DMS 273 (cell line): ENCODE measurements at regions not wholly inside any gene's neighbourhood (a gene's known extent, or its start where the extent isn't known, plus 50 kb on each side); places are given as distances from the start of the nearest gene placed in this dataset.
"Not testable (repeated sequence)": the region's sequence is repeated elsewhere in the genome, so short reads cannot be mapped to it uniquely, and the experiment has no call there.

ENCODE experiments used
- DNase-seq: peaks from one replicate; lab custom pipeline; 2025; ENCODE audit not compliant: unreplicated experiment; lab: John Stamatoyannopoulos, UW

GRCh38 chr16:75983296-75983695 lies 257.0 kb upstream of the CPHXL start:
- DNase-seq: no peak

- no peak for DNase-seq
Measured at GRCh38 chr16:75983741-75984381, 257.6 kb upstream of the CPHXL start.

- no peak for DNase-seq
Measured at GRCh38 chr16:75987323-75987722, 261.0 kb upstream of the CPHXL start.

- DNase-seq: peak; percentile 38
Measured at GRCh38 chr16:75996491-75996890, 270.2 kb upstream of the CPHXL start.

- DNase-seq: no peak
Measured at GRCh38 chr16:75997606-75998005, 271.3 kb upstream of the CPHXL start.

GRCh38 chr16:76007645-76008044 lies 269.6 kb upstream of the CNTNAP4 start:
- no peak for DNase-seq

GRCh38 chr16:76023835-76024234 lies 253.4 kb upstream of the CNTNAP4 start:
- peak; percentile 3 for DNase-seq

GRCh38 chr16:76035689-76036088 lies 241.5 kb upstream of the CNTNAP4 start:
- peak; percentile 53 for DNase-seq

- DNase-seq: no peak
Measured at GRCh38 chr16:76038097-76038496, 239.1 kb upstream of the CNTNAP4 start.

GRCh38 chr16:76052725-76053124 lies 224.5 kb upstream of the CNTNAP4 start:
- no peak for DNase-seq

GRCh38 chr16:76059186-76059585 lies 218.0 kb upstream of the CNTNAP4 start:
- DNase-seq: no peak

GRCh38 chr16:76059701-76060100 lies 217.5 kb upstream of the CNTNAP4 start:
- no peak for DNase-seq

- no peak for DNase-seq
Measured at GRCh38 chr16:76071690-76072089, 205.5 kb upstream of the CNTNAP4 start.

GRCh38 chr16:76081967-76082366 lies 195.2 kb upstream of the CNTNAP4 start:
- peak; percentile 3 for DNase-seq

GRCh38 chr16:76106647-76107046 lies 170.6 kb upstream of the CNTNAP4 start:
- DNase-seq: no peak

GRCh38 chr16:76108460-76108859 lies 168.7 kb upstream of the CNTNAP4 start:
- DNase-seq: no peak

GRCh38 chr16:76114681-76115080 lies 162.5 kb upstream of the CNTNAP4 start:
- peak; percentile 86 for DNase-seq

GRCh38 chr16:76118344-76118743 lies 158.9 kb upstream of the CNTNAP4 start:
- DNase-seq: no peak

- DNase-seq: no peak
Measured at GRCh38 chr16:76121636-76122035, 155.6 kb upstream of the CNTNAP4 start.

- no peak for DNase-seq
Measured at GRCh38 chr16:76123966-76124365, 153.2 kb upstream of the CNTNAP4 start.

- no peak for DNase-seq
Measured at GRCh38 chr16:76125871-76126270, 151.3 kb upstream of the CNTNAP4 start.

- not testable (repeated sequence) for DNase-seq
Measured at GRCh38 chr16:76138056-76138455, 139.1 kb upstream of the CNTNAP4 start.

GRCh38 chr16:76157629-76158028 lies 119.6 kb upstream of the CNTNAP4 start:
- DNase-seq: no peak
